Smooth muscle cell (in vitro differentiated cells): ENCODE measurements at regions not wholly inside any gene's neighbourhood (a gene's known extent, or its start where the extent isn't known, plus 50 kb on each side); places are given as distances from the start of the nearest gene placed in this dataset.

Source experiments
- DNase-seq: peaks from one replicate; lab custom pipeline; 2025; ENCODE audit not compliant: unreplicated experiment; lab: John Stamatoyannopoulos, UW
- H2AFZ ChIP-seq: fragments of 200-600 bp; sonication (generic); 2 replicates; pipeline ENCODE4 v1.6.0; 2016; ENCODE audit warnings: antibody characterized with exemption, low read depth, mild to moderate bottlenecking
- H3F3A ChIP-seq: fragments of 200-600 bp; sonication (generic); 2 replicates; pipeline ENCODE4 v1.6.0; 2017; ENCODE audit warnings: antibody characterized with exemption, low read depth
- H3K27ac ChIP-seq: fragments of 200-600 bp; sonication (generic); 2 replicates; pipeline ENCODE4 v1.5.1; 2016; ENCODE audit warnings: low read depth, mild to moderate bottlenecking
- H3K27me3 ChIP-seq: fragments of 200-600 bp; sonication (generic); 2 replicates; pipeline ENCODE4 v1.6.1; 2016; ENCODE audit warnings: low read depth, mild to moderate bottlenecking
- H3K36me3 ChIP-seq: fragments of 200-600 bp; sonication (generic); 2 replicates; pipeline ENCODE4 v1.5.1; 2016; ENCODE audit warnings: low read depth
- H3K4me1 ChIP-seq: fragments of 200-600 bp; sonication (generic); 2 replicates; pipeline ENCODE4 v1.5.1; 2016; ENCODE audit warnings: low read depth
- H3K4me2 ChIP-seq: fragments of 200-600 bp; sonication (generic); 2 replicates; pipeline ENCODE4 v1.6.0; 2016; ENCODE audit warnings: mild to moderate bottlenecking
- H3K4me3 ChIP-seq: fragments of 200-600 bp; sonication (generic); 2 replicates; pipeline ENCODE4 v1.5.1; 2016; ENCODE audit warnings: mild to moderate bottlenecking
- H3K79me2 ChIP-seq: fragments of 200-600 bp; sonication (generic); 2 replicates; pipeline ENCODE4 v1.6.0; 2016; ENCODE audit warnings: low read depth, mild to moderate bottlenecking
- H3K9ac ChIP-seq: fragments of 200-600 bp; sonication (generic); 2 replicates; pipeline ENCODE4 v1.6.0; 2016; ENCODE audit warnings: low read depth
- H3K9me3 ChIP-seq: fragments of 200-600 bp; sonication (generic); replicated peaks from 2 replicates; pipeline ENCODE4 v1.5.1; 2016; ENCODE audit warnings: low read depth
- H4K20me1 ChIP-seq: fragments of 200-600 bp; sonication (generic); 2 replicates; pipeline ENCODE4 v1.6.0; 2016; ENCODE audit warnings: low read depth
- CTCF ChIP-seq: fragments of 200-600 bp; sonication (generic); IDR thresholded peaks from 2 replicates; pipeline ENCODE4 v1.5.1; 2017; ENCODE audit warnings: borderline replicate concordance, mild to moderate bottlenecking, antibody characterized with exemption; ENCODE audit not compliant: insufficient read depth, poor library complexity, severe bottlenecking
- WGBS: methylation state at CpG from one replicate; pipeline ENCODE4 v1.1.7; 2016; ENCODE audit warnings: low lambda C conversion rate; 5-methylcytosine and 5-hydroxymethylcytosine counted together

DNA sequence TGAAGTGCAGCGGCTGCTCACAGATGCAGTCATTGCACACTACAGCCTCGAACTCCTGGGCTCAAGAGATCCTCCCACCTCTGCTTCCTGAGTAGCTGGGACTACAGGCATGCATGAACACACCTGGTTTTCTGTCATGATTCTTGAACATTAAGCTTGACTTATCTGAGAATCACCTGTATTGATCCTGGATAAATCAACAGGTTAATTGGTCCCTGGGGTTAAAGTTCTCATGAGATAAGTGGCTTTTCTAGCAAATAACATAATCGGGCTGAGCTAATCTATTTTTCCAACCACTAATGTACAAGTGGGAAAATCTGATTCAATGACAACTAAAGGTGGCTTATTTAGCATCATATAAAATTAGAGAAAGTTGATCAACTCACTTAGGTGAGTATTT is 56.0 kb upstream of the LRAT start:
- no peak overlapping the region for H3K4me2 ChIP-seq
- H3K4me3 ChIP-seq, result no peak overlapping the region
- H3F3A ChIP-seq, result no peaks in the 10 kb centered on the region
- no peaks in the 10 kb centered on the region for H3K79me2 ChIP-seq
- no peaks in the 10 kb centered on the region for H3K9me3 ChIP-seq
- H3K27me3 ChIP-seq, result peaks cover 3% of the 10 kb centered on the region
- TF ChIP-seq CTCF, result no peak
- 85% methylated on average over 3 of the region's 3 CpGs for WGBS
- H2AFZ ChIP-seq, result no peak overlapping the region
- no peaks in the 10 kb centered on the region for H4K20me1 ChIP-seq
- no peak overlapping the region for H3K27ac ChIP-seq
- H3K9ac ChIP-seq, result no peak overlapping the region
- no peaks in the 10 kb centered on the region for H3K4me1 ChIP-seq
- DNase-seq, result no peak
- H3K36me3 ChIP-seq, result no peaks in the 10 kb centered on the region

GRCh38 chr4:154691229-154691628 is 52.6 kb upstream of the LRAT start:
- Histone ChIP-seq H3F3A (no peaks in the 10 kb centered on the region), H3K4me2 (no peak overlapping the region), H2AFZ (no peak overlapping the region), H3K9ac (no peak overlapping the region), H3K4me1 (no peaks in the 10 kb centered on the region), H3K36me3 (no peaks in the 10 kb centered on the region), H4K20me1 (no peaks in the 10 kb centered on the region), H3K79me2 (no peaks in the 10 kb centered on the region), H3K4me3 (no peak overlapping the region), H3K9me3 (no peaks in the 10 kb centered on the region), H3K27ac (no peak overlapping the region), H3K27me3 (no peaks in the 10 kb centered on the region)
- DNase-seq, result no peak
- no peak for TF ChIP-seq CTCF
- 89% methylated on average over 2 of the region's 2 CpGs for WGBS

DNA sequence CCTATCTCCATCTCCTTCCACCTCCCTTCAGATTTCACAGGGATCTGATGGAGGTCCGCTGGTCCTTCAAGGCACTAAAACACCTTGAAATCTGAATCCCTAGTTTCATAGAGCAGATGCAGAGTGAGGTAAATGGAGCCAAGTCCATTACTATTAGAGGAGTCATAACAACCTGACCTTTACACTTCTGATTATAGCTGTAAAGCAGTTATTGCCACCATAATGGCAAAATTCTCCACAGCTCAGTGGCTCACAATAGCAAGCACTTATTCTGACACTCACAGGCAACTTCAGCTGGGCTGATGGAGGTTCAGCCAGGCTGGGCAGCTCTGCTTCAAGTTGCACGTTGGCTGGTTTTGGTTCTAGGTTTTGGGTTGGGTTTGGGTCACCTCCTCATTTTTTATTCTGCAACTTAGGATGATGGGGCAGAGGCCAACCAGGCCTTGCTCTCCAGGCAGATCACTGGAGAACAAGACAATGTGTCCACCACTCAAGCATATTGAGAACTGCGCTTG is 51.4 kb upstream of the LRAT start:
- no peak for TF ChIP-seq CTCF
- Histone ChIP-seq H3K9ac (no peak overlapping the region), H2AFZ (no peak overlapping the region), H3K4me1 (no peaks in the 10 kb centered on the region), H4K20me1 (no peaks in the 10 kb centered on the region), H3K4me3 (no peak overlapping the region), H3K79me2 (no peaks in the 10 kb centered on the region), H3K36me3 (no peaks in the 10 kb centered on the region), H3K27ac (no peak overlapping the region), H3K27me3 (no peaks in the 10 kb centered on the region), H3F3A (no peaks in the 10 kb centered on the region), H3K4me2 (no peak overlapping the region), H3K9me3 (no peaks in the 10 kb centered on the region)
- DNase-seq, result no peak
- WGBS, result 86% methylated on average over 3 of the region's 3 CpGs
